ENCODE measurements at regions not wholly inside any gene's neighbourhood (a gene's known extent, or its start where the extent isn't known, plus 50 kb on each side); places are given as distances from the start of the nearest gene placed in this dataset.

DNA sequence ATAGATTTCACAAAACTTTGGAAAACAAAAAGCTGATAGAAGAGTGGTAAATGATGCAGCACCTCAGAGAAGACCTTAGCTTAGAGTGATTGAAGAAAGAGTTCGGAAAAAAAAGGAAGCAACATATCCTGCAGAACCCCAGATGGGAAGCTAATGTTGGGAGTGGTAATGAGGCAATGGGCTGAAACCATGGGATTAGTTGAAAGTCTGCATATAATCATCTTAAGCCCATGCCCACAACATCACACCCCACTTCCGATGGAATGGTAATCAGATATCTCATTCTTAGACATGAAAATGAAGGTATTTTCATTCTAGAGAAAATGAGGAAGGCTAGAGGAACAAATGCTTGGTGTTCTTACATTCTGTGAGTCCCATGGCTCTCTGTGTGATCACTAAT is 146.3 kb upstream of the ADAMTS3 start:
- Mint-ChIP-seq H3K27me3 (ENCODE audit: low read depth) (no peaks in the 10 kb centered on the region), H3K36me3 (no peaks in the 10 kb centered on the region), H3K27ac (no peak overlapping the region), H3K9me3 (no peaks in the 10 kb centered on the region), H3K4me1 (0 out of 2 replicates have a peak, but pooled peaks cover 4% of the 10 kb centered on the region), H3K4me3 (no peak overlapping the region)
- TF ChIP-seq ZNF138 (CRISPR knock-in tag; conservative IDR thresholded peaks at IDR 0.05) (no peak), PRRX2 (CRISPR knock-in tag; IDR thresholded peaks at IDR 0.05) (no peak), AFF4 (CRISPR knock-in tag; IDR thresholded peaks at IDR 0.05; ENCODE audit: borderline replicate concordance) (no peak)
- CTCF ChIA-PET: interaction anchor here (1.0 kb wide), 1 partner anchor 13 kb away, joined by 3 read pairs; no protein-coding TSS in a partner anchor
- ATAC-seq (no peak), DNase-seq (ENCODE audit: low spot score) (no peak)
- POLR2A ChIA-PET: no interaction called here

- no peak for DNase-seq (ENCODE audit: low spot score)
- H3K4me3 Mint-ChIP-seq: no peak overlapping the region
- no peak overlapping the region for H3K27ac Mint-ChIP-seq
- POLR2A ChIA-PET: no interaction called here
- 0 out of 2 replicates have a peak, but pooled peaks cover 4% of the 10 kb centered on the region for H3K4me1 Mint-ChIP-seq
- no peaks in the 10 kb centered on the region for H3K9me3 Mint-ChIP-seq
- CTCF ChIA-PET: interaction anchor here (1.0 kb wide), 1 partner anchor 13 kb away, joined by 3 read pairs; no protein-coding TSS in a partner anchor
- H3K27me3 Mint-ChIP-seq (ENCODE audit: low read depth): no peaks in the 10 kb centered on the region
- ATAC-seq: no peak
- no peaks in the 10 kb centered on the region for H3K36me3 Mint-ChIP-seq
- TF ChIP-seq ZNF138 (CRISPR knock-in tag; conservative IDR thresholded peaks at IDR 0.05) (no peak), MLX (CRISPR knock-in tag; IDR thresholded peaks at IDR 0.05) (no peak), PRRX2 (CRISPR knock-in tag; IDR thresholded peaks at IDR 0.05) (no peak), ZBTB43 (CRISPR knock-in tag; IDR thresholded peaks at IDR 0.05) (no peak), CREM (CRISPR knock-in tag; IDR thresholded peaks at IDR 0.05) (no peak), TP53 (CRISPR knock-in tag; IDR thresholded peaks at IDR 0.05) (no peak), TEAD4 (CRISPR knock-in tag; IDR thresholded peaks at IDR 0.05) (no peak), NFYB (CRISPR knock-in tag; conservative IDR thresholded peaks at IDR 0.05; ENCODE audit: low read depth) (no peak), SMAD3 (CRISPR knock-in tag; IDR thresholded peaks at IDR 0.05; ENCODE audit: borderline replicate concordance) (no peak), ZNF512 (CRISPR knock-in tag; IDR thresholded peaks at IDR 0.05; ENCODE audit: borderline replicate concordance) (no peak)
- TF ChIP-seq, protein P1, sequence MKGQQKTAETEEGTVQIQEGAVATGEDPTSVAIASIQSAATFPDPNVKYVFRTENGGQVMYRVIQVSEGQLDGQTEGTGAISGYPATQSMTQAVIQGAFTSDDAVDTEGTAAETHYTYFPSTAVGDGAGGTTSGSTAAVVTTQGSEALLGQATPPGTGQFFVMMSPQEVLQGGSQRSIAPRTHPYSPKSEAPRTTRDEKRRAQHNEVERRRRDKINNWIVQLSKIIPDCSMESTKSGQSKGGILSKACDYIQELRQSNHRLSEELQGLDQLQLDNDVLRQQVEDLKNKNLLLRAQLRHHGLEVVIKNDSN (CRISPR knock-in tag; IDR thresholded peaks at IDR 0.05): no peak
- TF ChIP-seq, protein P2, sequence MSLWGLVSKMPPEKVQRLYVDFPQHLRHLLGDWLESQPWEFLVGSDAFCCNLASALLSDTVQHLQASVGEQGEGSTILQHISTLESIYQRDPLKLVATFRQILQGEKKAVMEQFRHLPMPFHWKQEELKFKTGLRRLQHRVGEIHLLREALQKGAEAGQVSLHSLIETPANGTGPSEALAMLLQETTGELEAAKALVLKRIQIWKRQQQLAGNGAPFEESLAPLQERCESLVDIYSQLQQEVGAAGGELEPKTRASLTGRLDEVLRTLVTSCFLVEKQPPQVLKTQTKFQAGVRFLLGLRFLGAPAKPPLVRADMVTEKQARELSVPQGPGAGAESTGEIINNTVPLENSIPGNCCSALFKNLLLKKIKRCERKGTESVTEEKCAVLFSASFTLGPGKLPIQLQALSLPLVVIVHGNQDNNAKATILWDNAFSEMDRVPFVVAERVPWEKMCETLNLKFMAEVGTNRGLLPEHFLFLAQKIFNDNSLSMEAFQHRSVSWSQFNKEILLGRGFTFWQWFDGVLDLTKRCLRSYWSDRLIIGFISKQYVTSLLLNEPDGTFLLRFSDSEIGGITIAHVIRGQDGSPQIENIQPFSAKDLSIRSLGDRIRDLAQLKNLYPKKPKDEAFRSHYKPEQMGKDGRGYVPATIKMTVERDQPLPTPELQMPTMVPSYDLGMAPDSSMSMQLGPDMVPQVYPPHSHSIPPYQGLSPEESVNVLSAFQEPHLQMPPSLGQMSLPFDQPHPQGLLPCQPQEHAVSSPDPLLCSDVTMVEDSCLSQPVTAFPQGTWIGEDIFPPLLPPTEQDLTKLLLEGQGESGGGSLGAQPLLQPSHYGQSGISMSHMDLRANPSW (CRISPR knock-in tag; conservative IDR thresholded peaks at IDR 0.05; ENCODE audit: low read depth): no peak
- TF ChIP-seq, protein P3, sequence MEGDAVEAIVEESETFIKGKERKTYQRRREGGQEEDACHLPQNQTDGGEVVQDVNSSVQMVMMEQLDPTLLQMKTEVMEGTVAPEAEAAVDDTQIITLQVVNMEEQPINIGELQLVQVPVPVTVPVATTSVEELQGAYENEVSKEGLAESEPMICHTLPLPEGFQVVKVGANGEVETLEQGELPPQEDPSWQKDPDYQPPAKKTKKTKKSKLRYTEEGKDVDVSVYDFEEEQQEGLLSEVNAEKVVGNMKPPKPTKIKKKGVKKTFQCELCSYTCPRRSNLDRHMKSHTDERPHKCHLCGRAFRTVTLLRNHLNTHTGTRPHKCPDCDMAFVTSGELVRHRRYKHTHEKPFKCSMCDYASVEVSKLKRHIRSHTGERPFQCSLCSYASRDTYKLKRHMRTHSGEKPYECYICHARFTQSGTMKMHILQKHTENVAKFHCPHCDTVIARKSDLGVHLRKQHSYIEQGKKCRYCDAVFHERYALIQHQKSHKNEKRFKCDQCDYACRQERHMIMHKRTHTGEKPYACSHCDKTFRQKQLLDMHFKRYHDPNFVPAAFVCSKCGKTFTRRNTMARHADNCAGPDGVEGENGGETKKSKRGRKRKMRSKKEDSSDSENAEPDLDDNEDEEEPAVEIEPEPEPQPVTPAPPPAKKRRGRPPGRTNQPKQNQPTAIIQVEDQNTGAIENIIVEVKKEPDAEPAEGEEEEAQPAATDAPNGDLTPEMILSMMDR (IDR thresholded peaks at IDR 0.05): no peak
- TF ChIP-seq, protein P4, sequence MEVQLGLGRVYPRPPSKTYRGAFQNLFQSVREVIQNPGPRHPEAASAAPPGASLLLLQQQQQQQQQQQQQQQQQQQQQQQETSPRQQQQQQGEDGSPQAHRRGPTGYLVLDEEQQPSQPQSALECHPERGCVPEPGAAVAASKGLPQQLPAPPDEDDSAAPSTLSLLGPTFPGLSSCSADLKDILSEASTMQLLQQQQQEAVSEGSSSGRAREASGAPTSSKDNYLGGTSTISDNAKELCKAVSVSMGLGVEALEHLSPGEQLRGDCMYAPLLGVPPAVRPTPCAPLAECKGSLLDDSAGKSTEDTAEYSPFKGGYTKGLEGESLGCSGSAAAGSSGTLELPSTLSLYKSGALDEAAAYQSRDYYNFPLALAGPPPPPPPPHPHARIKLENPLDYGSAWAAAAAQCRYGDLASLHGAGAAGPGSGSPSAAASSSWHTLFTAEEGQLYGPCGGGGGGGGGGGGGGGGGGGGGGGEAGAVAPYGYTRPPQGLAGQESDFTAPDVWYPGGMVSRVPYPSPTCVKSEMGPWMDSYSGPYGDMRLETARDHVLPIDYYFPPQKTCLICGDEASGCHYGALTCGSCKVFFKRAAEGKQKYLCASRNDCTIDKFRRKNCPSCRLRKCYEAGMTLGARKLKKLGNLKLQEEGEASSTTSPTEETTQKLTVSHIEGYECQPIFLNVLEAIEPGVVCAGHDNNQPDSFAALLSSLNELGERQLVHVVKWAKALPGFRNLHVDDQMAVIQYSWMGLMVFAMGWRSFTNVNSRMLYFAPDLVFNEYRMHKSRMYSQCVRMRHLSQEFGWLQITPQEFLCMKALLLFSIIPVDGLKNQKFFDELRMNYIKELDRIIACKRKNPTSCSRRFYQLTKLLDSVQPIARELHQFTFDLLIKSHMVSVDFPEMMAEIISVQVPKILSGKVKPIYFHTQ (CRISPR knock-in tag; IDR thresholded peaks at IDR 0.05): no peak
Measured at GRCh38 chr4:72714482-72715279, 145.7 kb upstream of the ADAMTS3 start.

Data from WTC11 (cell line).